HPDE6-E6E7 (cell line): ENCODE measurements at regions not wholly inside any gene's neighbourhood (a gene's known extent, or its start where the extent isn't known, plus 50 kb on each side); places are given as distances from the start of the nearest gene placed in this dataset.
"Not testable (repeated sequence)": the region's sequence is repeated elsewhere in the genome, so short reads cannot be mapped to it uniquely, and the experiment has no call there.

Experiments
- DNase-seq: peaks from one replicate; pipeline ENCODE4 v3.0.0; 2011; ENCODE audit warnings: missing footprints; ENCODE audit errors: extremely low spot score

GRCh38 chr14:38710881-38711280 is 392.2 kb downstream of the SEC23A start:
- no peak for DNase-seq

DNA sequence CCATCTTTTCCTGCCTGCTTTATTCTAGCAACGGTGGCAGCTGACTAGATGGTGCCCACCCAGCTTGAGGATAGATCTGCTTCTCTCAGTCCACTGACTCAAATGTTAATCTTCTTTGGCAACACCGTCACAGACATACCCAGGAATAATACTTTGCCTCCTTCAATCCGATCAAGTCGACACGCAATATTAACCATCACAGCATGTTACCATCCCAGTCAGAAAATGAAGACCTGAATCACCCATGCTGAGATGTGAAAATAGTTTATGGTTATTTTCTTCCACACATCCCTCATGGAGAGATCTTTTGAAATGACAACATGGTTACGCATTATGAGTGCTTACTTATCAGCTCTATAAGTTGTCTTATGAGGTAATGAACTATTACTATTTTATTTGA is 392.8 kb downstream of the SEC23A start:
- DNase-seq, result no peak

GRCh38 chr14:38705220-38705619 is 397.8 kb downstream of the SEC23A start:
- no peak for DNase-seq

GRCh38 chr14:38704220-38704619 is 398.8 kb downstream of the SEC23A start:
- DNase-seq, result no peak

DNA sequence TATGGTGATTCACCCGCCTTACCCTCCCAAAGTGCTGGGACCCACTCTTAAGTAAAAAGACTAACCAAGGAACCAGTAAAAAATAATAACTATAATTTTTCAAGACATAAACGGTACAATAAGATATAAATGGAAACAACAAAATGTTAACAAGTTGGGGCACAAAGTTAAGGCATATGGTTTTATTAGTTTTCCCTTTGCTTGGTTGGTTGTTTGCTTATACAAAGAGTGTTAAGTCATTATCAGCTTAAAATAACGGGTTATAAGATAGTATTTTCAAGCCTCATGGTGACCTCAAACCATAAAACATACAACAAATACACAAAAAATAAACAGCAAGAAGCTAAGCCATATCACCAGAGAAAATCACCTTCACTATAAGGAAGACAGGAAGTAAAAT is 406.1 kb downstream of the SEC23A start:
- DNase-seq, result no peak

- DNase-seq, result no peak
These were observed 409.6 kb downstream of the SEC23A start for GRCh38 chr14:38693423-38693822.

DNA sequence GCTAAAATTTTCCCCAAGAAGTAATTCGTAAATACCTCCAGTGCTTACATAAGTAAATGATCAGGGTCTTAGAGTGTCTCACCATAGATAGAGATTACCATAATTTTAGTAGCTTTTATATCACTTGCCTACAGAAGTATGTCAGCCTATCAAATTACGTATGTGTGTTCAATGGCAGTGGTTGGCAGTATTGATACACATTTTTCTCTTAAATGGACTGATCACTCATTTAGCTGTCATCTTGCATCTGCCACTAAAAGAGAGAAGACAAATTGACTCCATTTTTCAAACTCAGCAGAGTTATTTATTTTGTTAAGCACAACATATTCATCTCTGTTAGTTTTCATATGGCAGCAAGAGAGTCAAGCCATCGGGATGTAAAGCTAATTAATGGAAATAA is 413.1 kb upstream of the CLEC14A start:
- no peak for DNase-seq

DNA sequence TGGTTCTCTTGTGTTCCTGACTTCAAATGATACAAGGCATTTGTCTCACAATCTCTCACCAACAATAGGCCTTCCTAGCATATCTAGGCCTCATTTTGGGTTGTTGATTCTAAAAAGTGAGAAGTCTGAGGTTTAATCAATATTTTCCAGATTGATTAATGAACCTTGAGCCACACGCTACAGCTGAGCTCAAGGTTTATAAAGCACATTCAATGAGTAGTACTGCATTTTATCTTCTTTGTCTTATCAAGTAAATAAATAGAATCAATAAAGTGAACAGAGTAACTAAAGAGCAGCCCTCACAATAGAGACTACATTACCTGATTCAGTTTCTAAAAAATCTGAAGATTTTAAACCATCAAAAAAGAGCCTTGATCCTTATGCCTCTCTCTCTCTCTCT is 407.5 kb upstream of the CLEC14A start:
- no peak for DNase-seq

DNA sequence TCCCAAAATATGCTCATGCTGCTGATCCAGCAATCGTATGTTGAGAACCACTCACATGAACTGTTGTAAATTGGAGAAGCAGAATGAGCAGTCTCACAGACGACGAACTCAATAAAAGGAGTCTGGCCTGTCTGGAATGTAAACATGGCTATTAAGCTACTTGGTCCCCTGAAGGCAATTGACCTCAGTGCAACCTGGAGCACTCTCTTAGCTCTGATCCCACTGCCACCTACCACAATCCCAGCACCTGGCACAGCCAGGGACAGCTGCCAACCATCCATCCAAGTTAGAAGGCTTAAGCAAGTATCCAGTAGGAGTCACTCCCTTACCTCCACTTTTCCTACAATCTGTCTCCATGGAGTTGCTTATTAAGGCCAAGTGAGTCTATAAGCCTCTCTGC is 406.9 kb upstream of the CLEC14A start:
- DNase-seq, result no peak

GRCh38 chr14:38646391-38646790 is 390.5 kb upstream of the CLEC14A start:
- no peak for DNase-seq

DNA sequence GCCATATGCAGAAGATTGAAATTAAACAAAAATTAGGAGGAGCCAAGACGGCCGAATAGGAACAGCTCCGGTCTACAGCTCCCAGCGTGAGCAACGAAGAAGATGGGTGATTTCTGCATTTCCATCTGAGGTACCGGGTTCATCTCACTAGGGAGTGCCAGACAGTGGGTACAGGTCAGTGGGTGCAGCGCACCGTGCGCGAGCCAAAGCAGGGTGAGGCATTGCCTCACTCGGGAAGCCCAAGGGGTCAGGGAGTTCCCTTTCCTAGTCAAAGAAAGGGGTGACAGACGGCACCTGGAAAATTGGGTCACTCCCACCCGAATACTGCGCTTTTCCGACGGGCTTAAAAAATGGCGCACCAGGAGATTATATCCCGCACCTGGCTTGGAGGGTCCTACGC is 379.0 kb upstream of the CLEC14A start:
- not testable (repeated sequence) for DNase-seq

DNA sequence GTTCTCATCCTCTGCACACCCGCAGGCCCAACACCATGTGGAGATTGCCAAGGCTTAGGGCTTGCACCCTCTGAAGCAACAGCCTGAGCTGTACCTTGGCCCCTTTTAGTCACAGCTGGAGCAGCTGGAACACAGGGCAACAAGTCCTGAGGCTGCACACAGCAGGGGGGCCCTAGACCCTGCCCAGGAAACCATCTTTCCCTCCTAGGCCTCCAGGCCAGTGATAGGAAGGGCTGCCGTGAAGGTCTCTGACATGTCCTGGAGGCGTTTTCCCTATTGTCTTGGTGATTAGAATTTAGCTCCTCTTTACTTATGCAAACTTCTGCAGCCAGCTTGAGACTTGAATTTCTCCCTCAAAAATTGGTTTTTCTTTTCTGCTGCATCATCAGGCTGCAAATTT is 373.5 kb upstream of the CLEC14A start:
- no peak for DNase-seq

GRCh38 chr14:38627163-38627562 is 371.3 kb upstream of the CLEC14A start:
- no peak for DNase-seq

GRCh38 chr14:38623661-38624060 is 367.8 kb upstream of the CLEC14A start:
- DNase-seq, result no peak

DNA sequence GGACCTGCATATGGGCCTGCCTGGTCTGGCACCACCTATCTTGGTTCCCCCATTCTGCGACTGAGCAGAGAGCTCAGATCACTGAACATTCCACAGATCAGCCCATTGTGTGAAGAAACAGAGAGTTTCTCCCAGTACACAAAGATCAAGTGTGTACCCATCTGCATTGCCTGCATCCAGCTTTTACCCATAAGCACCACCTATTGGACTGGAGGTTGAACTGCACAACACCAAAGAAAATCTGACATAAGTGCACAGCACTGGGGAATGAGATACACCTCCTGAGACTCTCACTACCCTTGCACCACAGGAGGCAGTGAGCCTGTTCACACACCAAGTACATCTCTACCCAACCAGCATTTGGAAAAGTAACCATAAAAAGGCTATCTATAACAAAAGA is 362.6 kb upstream of the CLEC14A start:
- DNase-seq, result no peak

- no peak for DNase-seq
These were observed 361.1 kb upstream of the CLEC14A start for GRCh38 chr14:38616959-38617358.

DNA sequence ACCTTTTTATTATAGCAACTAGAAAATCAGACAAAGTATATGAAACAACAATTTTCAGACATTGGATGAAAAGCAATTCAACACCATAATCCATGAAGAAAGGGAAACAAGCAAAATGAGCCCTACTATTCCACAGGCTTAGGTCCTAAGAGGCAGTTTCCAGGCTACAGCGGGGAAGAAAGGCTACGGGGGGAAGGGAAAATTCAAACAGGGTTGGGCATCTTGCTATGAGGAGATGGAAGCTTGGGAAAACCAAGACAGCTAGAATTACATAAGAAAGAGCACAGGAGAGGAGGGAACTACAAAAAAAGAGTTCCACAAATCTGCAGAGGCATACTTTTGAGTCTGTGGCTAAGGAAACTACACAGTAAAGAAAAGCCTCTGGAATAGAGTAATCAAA is 356.0 kb upstream of the CLEC14A start:
- no peak for DNase-seq

- DNase-seq, result no peak
These were observed 352.4 kb upstream of the CLEC14A start for GRCh38 chr14:38608244-38608643.

- no peak for DNase-seq
These were observed 349.6 kb upstream of the CLEC14A start for GRCh38 chr14:38605193-38606114.

- DNase-seq, result not testable (repeated sequence)
These were observed 344.7 kb upstream of the CLEC14A start for GRCh38 chr14:38600572-38600971.

DNA sequence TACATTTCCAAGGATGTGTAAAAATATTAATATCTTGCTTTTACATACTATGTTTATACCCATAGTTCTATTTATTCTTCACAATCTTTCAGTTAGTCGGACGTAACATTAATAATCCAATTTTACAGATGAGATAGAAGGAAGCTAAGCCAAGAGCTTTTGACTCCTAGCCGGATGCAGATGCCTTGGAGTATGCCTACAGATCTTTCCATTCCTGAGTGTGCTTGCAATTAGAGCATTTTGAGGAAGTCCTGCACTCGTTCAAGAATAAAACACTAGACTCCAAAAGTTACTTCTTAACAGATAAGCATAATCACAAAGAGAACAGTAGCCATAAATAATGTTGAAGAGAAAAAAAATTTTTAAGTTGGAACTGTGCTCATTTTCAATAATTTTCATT is 337.6 kb upstream of the CLEC14A start:
- DNase-seq, result no peak

- no peak for DNase-seq
These were observed 337.0 kb upstream of the CLEC14A start for GRCh38 chr14:38592764-38593442.

DNA sequence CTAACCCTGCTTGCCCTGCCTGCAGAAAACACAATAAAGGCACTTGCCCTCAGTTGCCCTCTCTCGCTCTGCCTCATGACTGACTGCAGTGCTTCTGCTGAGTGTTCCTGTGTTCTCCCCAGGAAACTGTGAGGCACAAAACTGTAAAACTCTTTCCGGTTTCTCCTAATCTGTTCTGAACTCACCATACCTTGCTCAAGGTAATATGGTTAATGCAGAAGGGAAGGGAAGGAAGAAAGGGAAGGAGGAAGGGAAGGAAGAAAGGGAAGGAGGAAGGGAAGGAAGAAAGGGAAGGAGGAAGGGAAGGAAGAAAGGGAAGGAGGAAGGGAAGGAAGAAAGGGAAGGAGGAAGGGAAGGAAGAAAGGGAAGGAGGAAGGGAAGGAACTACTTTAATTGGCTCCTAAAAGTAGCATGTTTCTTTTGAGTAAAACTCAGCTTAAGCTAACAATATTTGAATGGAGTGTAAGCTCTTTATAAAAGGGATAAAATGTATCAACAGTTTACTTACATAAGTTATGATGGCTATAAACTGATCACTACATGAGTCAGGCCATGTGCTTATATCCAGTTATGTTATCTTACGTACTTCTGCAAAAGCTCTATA is 334.0 kb upstream of the CLEC14A start:
- DNase-seq, result no peak
